GM12891 (cell line): ENCODE measurements at regions not wholly inside any gene's neighbourhood (a gene's known extent, or its start where the extent isn't known, plus 50 kb on each side); places are given as distances from the start of the nearest gene placed in this dataset.

Source experiments
- POLR2A ChIP-seq: IDR thresholded peaks from 2 replicates; pipeline ENCODE4 v1.6.1; 2011; ENCODE audit warnings: low read depth, low read length, control low read depth
- TAF1 ChIP-seq: IDR thresholded peaks from 2 replicates; pipeline ENCODE4 v1.6.1; 2011; ENCODE audit warnings: low read depth, low read length, control low read depth

- TF ChIP-seq TAF1 (no peak), POLR2A (no peak)
These were observed 868.9 kb upstream of the AUTS2 start for GRCh38 chr7:68729371-68729770.
